ENCODE measurements at regions not wholly inside any gene's neighbourhood (a gene's known extent, or its start where the extent isn't known, plus 50 kb on each side); places are given as distances from the start of the nearest gene placed in this dataset.

DNA sequence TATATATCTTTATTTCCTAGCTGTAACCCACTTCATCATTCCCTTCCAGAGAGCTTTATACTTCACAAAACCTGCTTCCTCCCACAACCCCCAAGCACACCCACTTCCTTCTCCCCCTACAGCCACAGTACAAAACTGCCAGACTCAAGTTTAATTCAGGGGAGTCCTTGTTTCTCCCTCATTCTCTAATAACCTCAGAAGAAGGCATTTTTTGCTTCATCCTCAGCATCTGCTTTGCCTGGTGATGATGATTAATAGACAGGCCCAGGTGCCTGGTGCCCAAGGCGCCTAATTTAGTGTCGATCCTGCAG, 414.3 kb downstream of the KIF16B start:
- H3K27me3 ChIP-seq: no peaks in the 10 kb centered on the region
- TF ChIP-seq POLR2A (IDR thresholded peaks at IDR 0.05) (no peak), CTCF (IDR thresholded peaks at IDR 0.05) (no peak), EP300 (IDR thresholded peaks at IDR 0.05) (no peak), POLR2AphosphoS5 (IDR thresholded peaks at IDR 0.05) (no peak)
- ATAC-seq (ENCODE audit: low FRiP score in 2 of 2) (no peak), DNase-seq (no peak)
- H3K9me3 ChIP-seq: peaks cover 0 to 3% (median under 1%) of the 10 kb centered on the region in 4 donors
- no peaks in the 10 kb centered on the region for H3K36me3 ChIP-seq
- WGBS, 2 donors: 62 to 93% methylated on average over 2 of the region's 2 CpGs
- no peak overlapping the region for H3K4me3 ChIP-seq
- H3K27ac ChIP-seq: no peak overlapping the region
- H3K4me1 ChIP-seq: no peaks in the 10 kb centered on the region

DNA sequence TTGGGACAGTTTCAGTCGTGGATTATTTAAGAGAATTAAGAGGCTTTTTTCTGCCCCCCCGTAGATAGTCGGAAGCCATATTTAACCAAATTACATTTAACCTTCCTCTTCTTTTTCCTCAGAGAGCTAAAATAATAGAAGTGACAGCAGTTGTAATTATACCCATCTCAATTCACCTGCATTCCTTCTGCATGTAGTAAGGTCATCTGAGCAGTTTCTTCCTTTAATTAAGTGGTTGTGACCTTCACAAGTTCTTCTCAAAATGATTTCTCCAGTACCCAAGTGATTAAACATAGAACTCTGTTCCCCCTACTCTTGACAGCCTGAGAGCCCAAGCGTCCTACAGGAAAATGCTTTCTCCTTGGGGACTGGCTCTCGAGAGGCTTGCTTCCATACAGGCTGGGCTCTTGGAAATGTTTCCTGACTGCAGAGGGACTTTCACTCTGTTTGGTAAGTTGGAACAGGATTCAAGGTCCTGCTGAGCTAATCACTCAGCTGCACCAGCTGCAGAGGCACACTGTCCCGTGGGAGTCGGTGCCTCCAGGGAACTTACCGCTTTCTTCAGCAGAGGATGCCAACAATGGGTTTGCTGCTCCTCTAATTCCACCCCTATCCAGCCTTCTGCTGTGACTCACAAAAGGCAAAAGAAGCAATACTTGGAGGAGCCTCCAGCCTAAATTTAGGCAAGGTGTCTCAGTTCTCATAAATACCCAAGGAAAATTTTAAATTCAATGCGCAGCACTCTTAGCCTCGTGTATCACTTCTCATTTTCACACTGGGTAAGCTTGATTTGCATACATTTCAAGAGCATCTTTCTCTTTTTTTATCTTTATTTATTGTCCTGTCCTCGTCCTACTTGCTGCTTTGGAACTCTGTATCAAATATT, 414.9 kb downstream of the KIF16B start:
- 67% methylated on average over 10 to 11 of the region's 11 CpGs for WGBS, 2 donors
- Histone ChIP-seq H3K4me1 (no peaks in the 10 kb centered on the region), H3K9me3 (peaks cover 0 to 7% (median 4%) of the 10 kb centered on the region in 4 donors), H3K27ac (no peak overlapping the region), H3K36me3 (no peaks in the 10 kb centered on the region), H3K4me3 (no peak overlapping the region), H3K27me3 (no peaks in the 10 kb centered on the region)
- no peak for DNase-seq
- TF ChIP-seq CTCF (IDR thresholded peaks at IDR 0.05) (no peak), POLR2AphosphoS5 (IDR thresholded peaks at IDR 0.05) (no peak), POLR2A (IDR thresholded peaks at IDR 0.05) (no peak), EP300 (IDR thresholded peaks at IDR 0.05) (no peak)
- no peak for ATAC-seq (ENCODE audit: low FRiP score in 2 of 2)

DNA sequence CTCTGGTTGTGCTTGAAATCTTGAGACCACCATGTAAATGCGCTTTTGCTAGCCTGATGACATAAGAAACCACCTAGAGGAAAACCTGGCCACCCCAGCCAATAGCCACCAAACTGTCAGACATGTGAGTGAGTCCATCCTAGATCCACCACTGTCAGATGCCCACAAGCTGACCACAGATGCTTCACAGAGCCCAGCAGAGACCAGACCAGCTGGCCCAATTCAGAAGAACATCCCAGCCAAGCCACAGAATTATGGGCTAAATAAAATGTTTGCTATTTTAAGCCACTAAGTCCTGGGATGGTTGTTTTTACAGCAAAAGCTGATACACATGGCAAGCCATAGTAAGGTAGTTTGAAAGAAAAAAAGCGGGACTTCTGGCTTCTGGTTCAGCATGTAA, 425.3 kb downstream of the KIF16B start:
- no peaks in the 10 kb centered on the region for H3K4me1 ChIP-seq
- no peaks in the 10 kb centered on the region for H3K36me3 ChIP-seq
- ATAC-seq (ENCODE audit: low FRiP score in 2 of 2) (no peak), DNase-seq (no peak)
- 90 to 91% methylated on average over 2 of the region's 2 CpGs for WGBS, 2 donors
- TF ChIP-seq POLR2AphosphoS5 (IDR thresholded peaks at IDR 0.05) (no peak), EP300 (IDR thresholded peaks at IDR 0.05) (no peak), CTCF (IDR thresholded peaks at IDR 0.05) (no peak), POLR2A (IDR thresholded peaks at IDR 0.05) (no peak)
- H3K27ac ChIP-seq: no peak overlapping the region
- no peaks in the 10 kb centered on the region for H3K27me3 ChIP-seq
- H3K4me3 ChIP-seq: no peak overlapping the region
- no peaks in the 10 kb centered on the region for H3K9me3 ChIP-seq

GRCh38 chr20:16147216-16147615, 426.0 kb downstream of the KIF16B start:
- ATAC-seq (ENCODE audit: low FRiP score in 2 of 2): no peak
- Histone ChIP-seq H3K36me3 (no peaks in the 10 kb centered on the region), H3K27ac (no peak overlapping the region), H3K9me3 (no peaks in the 10 kb centered on the region), H3K4me1 (no peaks in the 10 kb centered on the region), H3K27me3 (no peaks in the 10 kb centered on the region), H3K4me3 (no peak overlapping the region)
- DNase-seq: no peak
- WGBS, 2 donors: 27 to 59% methylated on average over 1 of the region's 1 CpG
- TF ChIP-seq POLR2AphosphoS5 (IDR thresholded peaks at IDR 0.05) (no peak), EP300 (IDR thresholded peaks at IDR 0.05) (no peak), POLR2A (IDR thresholded peaks at IDR 0.05) (no peak), CTCF (IDR thresholded peaks at IDR 0.05) (no peak)

GRCh38 chr20:16145919-16146318, 427.3 kb downstream of the KIF16B start:
- Histone ChIP-seq H3K27me3 (no peaks in the 10 kb centered on the region), H3K4me1 (no peaks in the 10 kb centered on the region), H3K36me3 (no peaks in the 10 kb centered on the region), H3K27ac (no peak overlapping the region), H3K4me3 (no peak overlapping the region), H3K9me3 (no peaks in the 10 kb centered on the region)
- DNase-seq (no peak), ATAC-seq (ENCODE audit: low FRiP score in 2 of 2) (no peak)
- TF ChIP-seq EP300 (IDR thresholded peaks at IDR 0.05) (no peak), POLR2A (IDR thresholded peaks at IDR 0.05) (no peak), POLR2AphosphoS5 (IDR thresholded peaks at IDR 0.05) (no peak), CTCF (IDR thresholded peaks at IDR 0.05) (no peak)
- WGBS, 2 donors: 95 to 97% methylated on average over 1 of the region's 1 CpG

Measured in upper lobe of left lung (tissue), 6 donors.